K562 (cell line): ENCODE measurements at regions not wholly inside any gene's neighbourhood (a gene's known extent, or its start where the extent isn't known, plus 50 kb on each side); places are given as distances from the start of the nearest gene placed in this dataset.

Source experiments
- ATAC-seq: fragments of 200-7000 bp; cut with Tn5 transposase; 3 replicates; pipeline ENCODE4 v1.9.1; 2020; ENCODE audit warnings: moderate library complexity
- BruUV-seq: library from RNA; stranded (reverse); fragments of 400-500 nt; replicated peaks from 2 replicates; lab custom pipeline; 2021; lab: Mats Ljungman, UMichigan
- CTCF ChIA-PET: fragments of 300-600 bp; formaldehyde crosslinking; extraction: SDS; loops from one replicate; lab custom pipeline; 2021; ENCODE audit warnings: low intra/inter-chr PET ratio; lab: Yijun Ruan, JAX
- POLR2A ChIA-PET: fragments of 300-600, 350-650 bp; sonication (Branson Sonifier 250); formaldehyde crosslinking; extraction: SDS; loops from one replicate; lab custom pipeline; 2021; ENCODE audit warnings: antibody characterized with exemption, inconsistent platforms; lab: Yijun Ruan, JAX
- DNase-seq, 4 experiments: peaks; one replicate each; pipeline versions ENCODE4 v3.0.0 to v3.0.0-alpha.2; 2011 to 2018; ENCODE audit warnings: low spot score in 3 of 4, mixed read lengths in 3 of 4; ENCODE audit errors: extremely low read depth in 1 of 4
- FAIRE-seq: peaks from 2 replicates; lab custom pipeline; 2011; peaks lifted over from hg19 to GRCh38; lab: Jason Lieb, UNC
- H2AFZ ChIP-seq: 2 replicates; pipeline ENCODE4 v1.6.0; 2011; ENCODE audit warnings: low read depth, low read length, control low read depth, inconsistent platforms
- H3K27ac ChIP-seq: fragments of 200-600 bp; 3 replicates; pipeline ENCODE4 v1.8.0; 2011; ENCODE audit warnings: low read depth, mild to moderate bottlenecking, control low read depth, inconsistent platforms, low read length, moderate library complexity, mixed read lengths; ENCODE audit errors: extremely low read depth
- H3K27me3 ChIP-seq, 2 experiments: fragments of 300-600 bp in 1 of 2; 2 replicates in 1 of 2; 3 replicates in 1 of 2; pipeline versions ENCODE4 v1.6.0 to v1.8.0; 2011; ENCODE audit warnings: inconsistent platforms in 2 of 2, low read length in 2 of 2, mild to moderate bottlenecking in 1 of 2, mixed read lengths in 1 of 2, moderate library complexity in 1 of 2; ENCODE audit not compliant: control insufficient read depth in 2 of 2, insufficient read depth in 2 of 2
- H3K36me3 ChIP-seq: fragments of 300-600 bp; 3 replicates; pipeline ENCODE4 v1.8.0; 2011; ENCODE audit warnings: mild to moderate bottlenecking, low read length, inconsistent platforms; ENCODE audit not compliant: control insufficient read depth, insufficient read depth
- H3K4me1 ChIP-seq, 2 experiments: fragments of 200-600 bp in 1 of 2; replicated peaks in 1 of 2; 2 replicates in 1 of 2; 3 replicates in 1 of 2; pipeline versions ENCODE4 v1.5.1 to v1.8.0; 2011; ENCODE audit warnings: inconsistent platforms in 2 of 2, low read length in 2 of 2, mild to moderate bottlenecking in 1 of 2, mixed read lengths in 1 of 2, moderate library complexity in 1 of 2; ENCODE audit not compliant: control insufficient read depth in 2 of 2, insufficient read depth in 2 of 2
- H3K4me2 ChIP-seq: 2 replicates; pipeline ENCODE4 v1.6.1; 2011; ENCODE audit warnings: low read length, control low read depth, inconsistent platforms, mixed read lengths; ENCODE audit not compliant: insufficient read depth
- H3K4me3 ChIP-seq: fragments of 200-600 bp; sonication (generic), shearing (Covaris generic); 2 replicates; pipeline ENCODE4 v1.5.1; 2016; ENCODE audit warnings: control low read depth, inconsistent platforms
- H3K79me2 ChIP-seq: fragments of 200-600 bp; 3 replicates; pipeline ENCODE4 v1.8.0; 2011; ENCODE audit warnings: low read length, inconsistent platforms; ENCODE audit not compliant: control insufficient read depth, insufficient read depth
- H3K9ac ChIP-seq, 2 experiments: 2 replicates each; pipeline versions ENCODE4 v1.6.0 to v1.6.1; 2011; ENCODE audit warnings: low read depth in 2 of 2, low read length in 2 of 2, control low read depth in 1 of 2, inconsistent platforms in 1 of 2, mild to moderate bottlenecking in 1 of 2, mixed read lengths in 1 of 2; ENCODE audit not compliant: insufficient read depth in 1 of 2
- H3K9me1 ChIP-seq: one replicate; pipeline ENCODE4 v1.6.0; 2011; ENCODE audit warnings: inconsistent platforms, mild to moderate bottlenecking, low read length, moderate library complexity; ENCODE audit not compliant: control insufficient read depth, insufficient read depth
- H3K9me3 ChIP-seq: replicated peaks from 2 replicates; pipeline ENCODE4 v1.5.1; 2011; ENCODE audit warnings: low read depth, low read length, inconsistent platforms; ENCODE audit not compliant: control insufficient read depth, insufficient read depth
- H4K20me1 ChIP-seq: replicated peaks from 2 replicates; pipeline ENCODE4 v1.6.1; 2011; ENCODE audit warnings: low read length, inconsistent platforms, mixed read lengths; ENCODE audit not compliant: control insufficient read depth, insufficient read depth
- POLR2G ChIP-seq: fragments of 200-400 bp; formaldehyde crosslinking; IDR thresholded peaks from 2 replicates; pipeline ENCODE4 v1.6.1; 2017; ENCODE audit warnings: low read depth, mild to moderate bottlenecking, antibody characterized with exemption, low read length, moderate library complexity
- WGBS: fragments of 100-300 bp; shearing (Covaris generic); methylation state at CpG from one replicate; pipeline ENCODE4 v1.1.6; 2016; ENCODE audit warnings: low coverage, mixed read lengths; ENCODE audit not compliant: insufficient coverage; ENCODE audit errors: missing lambda C conversion rate; 5-methylcytosine and 5-hydroxymethylcytosine counted together
- in situ Hi-C: fragments of 300-500 bp; cut with MboI; formaldehyde crosslinking; loops from 4 replicates; pipeline ENCODE4 v1.15.0; 2018; ENCODE audit warnings: inconsistent platforms, mixed read lengths
- intact Hi-C: fragments of 100-400 bp; cut with micrococcal nuclease; formaldehyde crosslinking; loops from 2 replicates; pipeline ENCODE4 v1.14.2; 2022
- TF ChIP-seq, protein P1 (sequence below): fragments of 450-650 bp; IDR thresholded peaks from 2 replicates; pipeline ENCODE4 v1.6.1; 2018; ENCODE audit not compliant: partially characterized antibody
- TF ChIP-seq, protein P2 (sequence below): fragments of 450-650 bp; conservative IDR thresholded peaks from 2 replicates; pipeline ENCODE4 v1.6.1; 2016; ENCODE audit warnings: missing genetic modification characterization, low read depth, mild to moderate bottlenecking, control low read depth, missing compliant biosample characterization

DNA sequence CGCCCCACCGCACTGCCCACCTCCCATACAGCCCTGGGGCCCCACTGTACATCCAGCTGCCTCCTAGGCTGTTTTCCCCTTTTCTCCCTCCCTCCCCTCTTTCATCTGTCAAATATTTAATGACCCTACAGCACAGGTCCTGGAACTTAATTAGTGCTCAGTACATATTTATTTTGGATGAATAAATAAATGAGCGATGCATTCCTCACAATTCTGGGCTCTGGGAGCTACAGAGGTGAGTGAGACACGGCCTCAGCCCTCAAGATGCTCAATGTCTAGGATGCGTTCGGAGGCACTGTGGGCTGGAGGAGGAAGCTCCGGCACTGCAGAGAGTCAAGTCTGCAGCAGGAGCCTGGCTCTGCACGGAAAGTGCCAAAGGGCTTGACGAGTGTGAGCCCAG lies 175.0 kb downstream of the FAM43A start:
- intact Hi-C loops: no loop called here
- TF ChIP-seq, protein P1, sequence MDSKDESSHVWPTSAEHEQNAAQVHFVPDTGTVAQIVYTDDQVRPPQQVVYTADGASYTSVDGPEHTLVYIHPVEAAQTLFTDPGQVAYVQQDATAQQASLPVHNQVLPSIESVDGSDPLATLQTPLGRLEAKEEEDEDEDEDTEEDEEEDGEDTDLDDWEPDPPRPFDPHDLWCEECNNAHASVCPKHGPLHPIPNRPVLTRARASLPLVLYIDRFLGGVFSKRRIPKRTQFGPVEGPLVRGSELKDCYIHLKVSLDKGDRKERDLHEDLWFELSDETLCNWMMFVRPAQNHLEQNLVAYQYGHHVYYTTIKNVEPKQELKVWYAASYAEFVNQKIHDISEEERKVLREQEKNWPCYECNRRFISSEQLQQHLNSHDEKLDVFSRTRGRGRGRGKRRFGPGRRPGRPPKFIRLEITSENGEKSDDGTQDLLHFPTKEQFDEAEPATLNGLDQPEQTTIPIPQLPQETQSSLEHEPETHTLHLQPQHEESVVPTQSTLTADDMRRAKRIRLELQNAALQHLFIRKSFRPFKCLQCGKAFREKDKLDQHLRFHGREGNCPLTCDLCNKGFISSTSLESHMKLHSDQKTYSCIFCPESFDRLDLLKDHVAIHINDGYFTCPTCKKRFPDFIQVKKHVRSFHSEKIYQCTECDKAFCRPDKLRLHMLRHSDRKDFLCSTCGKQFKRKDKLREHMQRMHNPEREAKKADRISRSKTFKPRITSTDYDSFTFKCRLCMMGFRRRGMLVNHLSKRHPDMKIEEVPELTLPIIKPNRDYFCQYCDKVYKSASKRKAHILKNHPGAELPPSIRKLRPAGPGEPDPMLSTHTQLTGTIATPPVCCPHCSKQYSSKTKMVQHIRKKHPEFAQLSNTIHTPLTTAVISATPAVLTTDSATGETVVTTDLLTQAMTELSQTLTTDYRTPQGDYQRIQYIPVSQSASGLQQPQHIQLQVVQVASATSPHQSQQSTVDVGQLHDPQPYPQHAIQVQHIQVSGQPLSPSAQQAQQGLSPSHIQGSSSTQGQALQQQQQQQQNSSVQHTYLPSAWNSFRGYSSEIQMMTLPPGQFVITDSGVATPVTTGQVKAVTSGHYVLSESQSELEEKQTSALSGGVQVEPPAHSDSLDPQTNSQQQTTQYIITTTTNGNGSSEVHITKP: no peak
- TF ChIP-seq POLR2G: no peak
- TF ChIP-seq, protein P2, sequence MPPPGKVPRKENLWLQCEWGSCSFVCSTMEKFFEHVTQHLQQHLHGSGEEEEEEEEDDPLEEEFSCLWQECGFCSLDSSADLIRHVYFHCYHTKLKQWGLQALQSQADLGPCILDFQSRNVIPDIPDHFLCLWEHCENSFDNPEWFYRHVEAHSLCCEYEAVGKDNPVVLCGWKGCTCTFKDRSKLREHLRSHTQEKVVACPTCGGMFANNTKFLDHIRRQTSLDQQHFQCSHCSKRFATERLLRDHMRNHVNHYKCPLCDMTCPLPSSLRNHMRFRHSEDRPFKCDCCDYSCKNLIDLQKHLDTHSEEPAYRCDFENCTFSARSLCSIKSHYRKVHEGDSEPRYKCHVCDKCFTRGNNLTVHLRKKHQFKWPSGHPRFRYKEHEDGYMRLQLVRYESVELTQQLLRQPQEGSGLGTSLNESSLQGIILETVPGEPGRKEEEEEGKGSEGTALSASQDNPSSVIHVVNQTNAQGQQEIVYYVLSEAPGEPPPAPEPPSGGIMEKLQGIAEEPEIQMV (tag): no peak
- CTCF ChIA-PET: no interaction called here
- Histone ChIP-seq H3K9me1 (no peaks in the 10 kb centered on the region), H2AFZ (no peak overlapping the region), H4K20me1 (no peaks in the 10 kb centered on the region), H3K4me3 (no peak overlapping the region), H3K79me2 (no peaks in the 10 kb centered on the region), H3K4me1 (no peaks in the 10 kb centered on the region), H3K36me3 (no peaks in the 10 kb centered on the region), H3K9ac (no peak overlapping the region), H3K27me3 (peaks cover 26 to 46% of the 10 kb centered on the region in 2 experiments), H3K27ac (no peak overlapping the region), H3K4me2 (no peak overlapping the region), H3K9me3 (no peaks in the 10 kb centered on the region)
- in situ Hi-C loops: no loop called here
- POLR2A ChIA-PET: no interaction called here
- no TSS peak for BruUV-seq
- FAIRE-seq: no peak
- no peak for ATAC-seq
- no peak for DNase-seq
- WGBS: 2% methylated on average over 9 of the region's 9 CpGs
